SH-SY5Y (cell line): ENCODE measurements at regions not wholly inside any gene's neighbourhood (a gene's known extent, or its start where the extent isn't known, plus 50 kb on each side); places are given as distances from the start of the nearest gene placed in this dataset.

ENCODE experiments used
- GATA2 ChIP-seq: IDR thresholded peaks from 2 replicates; pipeline ENCODE4 v1.6.1; 2011; ENCODE audit warnings: mild to moderate bottlenecking, low read depth, low read length
- GATA3 ChIP-seq: IDR thresholded peaks from 2 replicates; pipeline ENCODE4 v1.6.1; 2011; ENCODE audit warnings: low read depth, mild to moderate bottlenecking, low read length, moderate library complexity

DNA sequence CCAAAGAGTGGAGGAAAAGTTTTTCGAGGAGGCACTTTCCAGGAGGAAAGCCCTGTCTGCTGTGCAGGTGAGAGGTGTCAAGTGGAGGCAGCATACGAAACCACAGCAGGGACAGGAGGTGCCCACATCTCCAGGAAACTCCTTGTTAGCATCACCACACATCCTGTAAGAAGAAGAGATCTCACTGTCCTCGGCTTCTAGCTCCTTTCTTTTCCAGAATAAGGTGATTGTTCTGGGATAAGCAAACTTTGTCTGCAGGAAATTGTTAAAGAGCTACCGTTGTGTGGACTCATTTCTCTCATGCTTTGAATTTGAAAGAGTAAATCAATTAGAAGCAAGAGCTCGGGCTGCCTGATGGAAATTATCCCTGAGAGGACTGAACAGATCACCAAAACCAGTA lies 269.4 kb downstream of the CXCL12 start:
- TF ChIP-seq GATA2 (no peak), GATA3 (no peak)
